OCI-LY1 (cell line): ENCODE measurements at regions not wholly inside any gene's neighbourhood (a gene's known extent, or its start where the extent isn't known, plus 50 kb on each side); places are given as distances from the start of the nearest gene placed in this dataset.

Experiments
- H2AFZ ChIP-seq: fragments of 200-600 bp; sonication (generic), shearing (Covaris generic); 2 replicates; pipeline ENCODE4 v1.6.0; 2014; ENCODE audit warnings: antibody characterized with exemption, mild to moderate bottlenecking, low read length
- H3F3A ChIP-seq: fragments of 200-600 bp; sonication (generic), shearing (Covaris generic); 2 replicates; pipeline ENCODE4 v1.6.0; 2014; ENCODE audit warnings: mild to moderate bottlenecking, antibody characterized with exemption, low read length, moderate library complexity; ENCODE audit not compliant: insufficient read depth
- H3K27ac ChIP-seq: fragments of 200-600 bp; sonication (generic); 2 replicates; pipeline ENCODE4 v1.5.1; 2014; ENCODE audit warnings: low read length, mixed run types, mild to moderate bottlenecking, low read depth; ENCODE audit not compliant: poor library complexity, severe bottlenecking
- H3K27me3 ChIP-seq: fragments of 200-600 bp; sonication (generic); 2 replicates; pipeline ENCODE4 v1.6.0; 2014; ENCODE audit warnings: antibody characterized with exemption, mild to moderate bottlenecking, low read length, moderate library complexity; ENCODE audit not compliant: insufficient read depth
- H3K36me3 ChIP-seq: fragments of 200-600 bp; sonication (generic); 2 replicates; pipeline ENCODE4 v1.6.1; 2014; ENCODE audit warnings: mild to moderate bottlenecking, antibody characterized with exemption, low read length, moderate library complexity, mixed read lengths; ENCODE audit not compliant: insufficient read depth
- H3K4me1 ChIP-seq: fragments of 200-600 bp; sonication (generic); 2 replicates; pipeline ENCODE4 v1.5.1; 2014; ENCODE audit warnings: mild to moderate bottlenecking, low read length, moderate library complexity; ENCODE audit not compliant: insufficient read depth, severe bottlenecking
- H3K4me2 ChIP-seq: fragments of 200-600 bp; sonication (generic), shearing (Covaris generic); 2 replicates; pipeline ENCODE4 v1.6.1; 2014; ENCODE audit warnings: low read length
- H3K4me3 ChIP-seq: fragments of 200-600 bp; sonication (generic); 2 replicates; pipeline ENCODE4 v1.5.1; 2014; ENCODE audit warnings: low read length, low read depth, mild to moderate bottlenecking, mixed read lengths; ENCODE audit not compliant: poor library complexity, severe bottlenecking
- H3K79me2 ChIP-seq: fragments of 200-600 bp; shearing (Covaris generic); 2 replicates; pipeline ENCODE4 v1.6.1; 2016; ENCODE audit warnings: mixed run types, low read length, mixed read lengths; ENCODE audit not compliant: insufficient read depth
- H3K9ac ChIP-seq: fragments of 200-600 bp; sonication (generic), shearing (Covaris generic); 2 replicates; pipeline ENCODE4 v1.6.1; 2014; ENCODE audit warnings: mild to moderate bottlenecking, low read length, mixed read lengths
- H3K9me2 ChIP-seq: fragments of 200-600 bp; sonication (generic), shearing (Covaris generic); 2 replicates; pipeline ENCODE4 v1.6.1; 2014; ENCODE audit warnings: low read depth, mild to moderate bottlenecking, low read length, mixed read lengths
- H3K9me3 ChIP-seq: fragments of 200-600 bp; shearing (Covaris generic); 2 replicates; pipeline ENCODE4 v1.6.1; 2014; ENCODE audit warnings: low read length, mixed read lengths
- H4K20me1 ChIP-seq: fragments of 200-600 bp; sonication (generic), shearing (Covaris generic); 2 replicates; pipeline ENCODE4 v1.6.0; 2016; ENCODE audit warnings: mild to moderate bottlenecking, low read length; ENCODE audit not compliant: insufficient read depth
- EZH2 ChIP-seq: fragments of 200-600 bp; sonication (generic), shearing (Covaris generic); IDR thresholded peaks from 2 replicates; pipeline ENCODE4 v1.8.0; 2017; ENCODE audit warnings: borderline replicate concordance, mixed run types, mild to moderate bottlenecking, antibody characterized with exemption, low read length, moderate library complexity, mixed read lengths
- TF ChIP-seq, protein P1 (sequence below): fragments of 200-600 bp; sonication (generic), shearing (Covaris generic); IDR thresholded peaks from 2 replicates; pipeline ENCODE4 v1.5.1; 2017; ENCODE audit warnings: mild to moderate bottlenecking, antibody characterized with exemption, low read length, moderate library complexity, mixed read lengths

DNA sequence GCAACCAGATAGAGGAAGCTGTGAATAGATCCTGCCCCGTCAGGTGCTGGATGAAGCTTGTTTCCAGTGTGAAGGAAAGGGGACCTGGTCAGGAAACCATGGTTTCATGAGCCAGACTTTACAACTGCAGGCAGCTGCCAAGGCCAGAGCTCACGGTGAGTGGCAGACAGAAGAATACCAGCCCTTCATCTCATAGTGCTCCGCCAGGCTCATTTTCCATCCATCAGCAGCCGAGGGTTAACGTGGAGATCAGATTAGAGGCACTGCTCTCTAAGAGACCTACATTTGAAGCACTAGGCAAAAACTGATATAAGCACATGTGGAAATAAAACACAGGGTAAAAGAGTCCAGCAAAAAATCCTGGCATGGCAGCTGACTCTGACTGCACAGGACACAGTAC, 172.4 kb downstream of the CD24 start:
- Histone ChIP-seq H3K4me1 (peaks cover 74% of the 10 kb centered on the region), H3K9me2 (no peaks in the 10 kb centered on the region), H3K36me3 (no peaks in the 10 kb centered on the region), H3K4me3 (no peak overlapping the region), H3F3A (no peaks in the 10 kb centered on the region), H2AFZ (no peak overlapping the region), H3K27ac (no peak overlapping the region), H3K4me2 (no peak overlapping the region), H3K27me3 (no peaks in the 10 kb centered on the region), H3K9ac (no peak overlapping the region), H3K9me3 (peaks cover 3% of the 10 kb centered on the region; the same call in 1 of the 2 replicates), H3K79me2 (no peaks in the 10 kb centered on the region), H4K20me1 (no peaks in the 10 kb centered on the region)
- no peak for TF ChIP-seq EZH2
- TF ChIP-seq, protein P1, sequence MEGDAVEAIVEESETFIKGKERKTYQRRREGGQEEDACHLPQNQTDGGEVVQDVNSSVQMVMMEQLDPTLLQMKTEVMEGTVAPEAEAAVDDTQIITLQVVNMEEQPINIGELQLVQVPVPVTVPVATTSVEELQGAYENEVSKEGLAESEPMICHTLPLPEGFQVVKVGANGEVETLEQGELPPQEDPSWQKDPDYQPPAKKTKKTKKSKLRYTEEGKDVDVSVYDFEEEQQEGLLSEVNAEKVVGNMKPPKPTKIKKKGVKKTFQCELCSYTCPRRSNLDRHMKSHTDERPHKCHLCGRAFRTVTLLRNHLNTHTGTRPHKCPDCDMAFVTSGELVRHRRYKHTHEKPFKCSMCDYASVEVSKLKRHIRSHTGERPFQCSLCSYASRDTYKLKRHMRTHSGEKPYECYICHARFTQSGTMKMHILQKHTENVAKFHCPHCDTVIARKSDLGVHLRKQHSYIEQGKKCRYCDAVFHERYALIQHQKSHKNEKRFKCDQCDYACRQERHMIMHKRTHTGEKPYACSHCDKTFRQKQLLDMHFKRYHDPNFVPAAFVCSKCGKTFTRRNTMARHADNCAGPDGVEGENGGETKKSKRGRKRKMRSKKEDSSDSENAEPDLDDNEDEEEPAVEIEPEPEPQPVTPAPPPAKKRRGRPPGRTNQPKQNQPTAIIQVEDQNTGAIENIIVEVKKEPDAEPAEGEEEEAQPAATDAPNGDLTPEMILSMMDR: no peak

DNA sequence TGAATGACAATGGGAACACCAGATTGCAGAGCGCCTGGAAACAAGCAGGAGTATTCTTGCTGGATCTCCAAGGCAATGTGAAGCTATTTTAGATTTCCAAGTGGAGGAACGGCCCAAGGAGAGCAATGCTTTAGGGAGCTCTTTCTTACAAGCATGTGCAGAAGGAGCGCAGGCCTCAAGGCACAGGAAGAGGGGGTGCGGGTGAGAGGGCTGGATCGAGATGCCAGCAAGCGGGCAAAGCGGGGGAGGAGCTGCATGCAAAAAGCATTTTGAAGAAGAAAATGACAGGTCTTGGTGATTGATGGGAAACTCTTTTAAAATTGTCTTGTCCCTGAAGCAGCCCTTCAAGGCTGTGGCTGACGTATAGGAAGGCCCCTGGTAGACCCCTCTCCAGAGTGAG, 171.9 kb downstream of the QRSL1 start:
- H3K27me3 ChIP-seq: no peaks in the 10 kb centered on the region
- no peak overlapping the region for H3K9ac ChIP-seq
- H3K9me3 ChIP-seq: no peaks in the 10 kb centered on the region
- no peak overlapping the region for H3K4me3 ChIP-seq
- H3K9me2 ChIP-seq: no peaks in the 10 kb centered on the region
- H3K36me3 ChIP-seq: no peaks in the 10 kb centered on the region
- H3K4me1 ChIP-seq: peaks cover 74% of the 10 kb centered on the region
- no peak overlapping the region for H3K4me2 ChIP-seq
- no peak for TF ChIP-seq EZH2
- TF ChIP-seq, protein P1: no peak
- H3K79me2 ChIP-seq: no peaks in the 10 kb centered on the region
- no peaks in the 10 kb centered on the region for H4K20me1 ChIP-seq
- no peak overlapping the region for H2AFZ ChIP-seq
- H3K27ac ChIP-seq: no peak overlapping the region
- H3F3A ChIP-seq: no peaks in the 10 kb centered on the region

DNA sequence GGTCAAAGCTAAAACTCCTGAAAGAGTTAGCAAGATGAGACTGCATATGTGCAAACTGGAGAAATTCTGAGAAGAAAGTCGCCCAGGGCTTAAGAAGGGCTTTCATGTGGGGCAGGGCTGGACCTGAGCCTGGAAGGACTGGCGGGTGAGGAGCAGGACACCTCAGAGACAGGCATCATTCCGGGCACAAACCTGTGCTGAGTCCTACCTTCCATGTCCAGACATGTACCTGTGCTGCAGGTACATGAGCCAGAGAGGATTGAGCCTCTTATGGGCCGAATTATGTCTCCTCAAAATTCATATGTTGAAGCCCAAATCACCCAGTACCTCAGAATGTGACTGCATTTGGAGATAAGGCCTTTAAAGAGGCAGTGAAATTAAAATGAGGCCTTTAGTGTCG, 171.0 kb downstream of the QRSL1 start:
- Histone ChIP-seq H4K20me1 (no peaks in the 10 kb centered on the region), H3K79me2 (no peaks in the 10 kb centered on the region), H3K4me1 (peaks cover 74% of the 10 kb centered on the region), H3K4me3 (no peak overlapping the region), H3K27ac (peak overlapping the region; percentile 15), H3K9me3 (no peaks in the 10 kb centered on the region), H3K27me3 (no peaks in the 10 kb centered on the region), H3K9me2 (no peaks in the 10 kb centered on the region), H2AFZ (no peak overlapping the region), H3K9ac (no peak overlapping the region), H3F3A (no peaks in the 10 kb centered on the region), H3K36me3 (no peaks in the 10 kb centered on the region), H3K4me2 (no peak overlapping the region)
- TF ChIP-seq EZH2: no peak
- TF ChIP-seq, protein P1: no peak
